A673 (cell line): ENCODE measurements at regions not wholly inside any gene's neighbourhood (a gene's known extent, or its start where the extent isn't known, plus 50 kb on each side); places are given as distances from the start of the nearest gene placed in this dataset.

Experiments
- BruUV-seq: library from RNA; stranded (reverse); fragments of 400-500 nt; replicated peaks from 2 replicates; lab custom pipeline; 2021; lab: Mats Ljungman, UMichigan
- CTCF ChIA-PET: fragments of 300-600 bp; sonication (Branson Sonifier 250); formaldehyde crosslinking; loops from one replicate; lab custom pipeline; 2022; ENCODE audit warnings: antibody characterized with exemption; lab: Charles Lee
- POLR2A ChIA-PET: fragments of 300-600 bp; sonication (Branson Sonifier 250); formaldehyde crosslinking; loops from one replicate; lab custom pipeline; 2022; ENCODE audit warnings: antibody characterized with exemption; ENCODE audit not compliant: low non-redundant PET; lab: Charles Lee
- DNase-seq: peaks from one replicate; pipeline ENCODE4 v3.0.0-alpha.2; 2015; ENCODE audit warnings: low spot score
- H3K27ac ChIP-seq: fragments of 200-600 bp; sonication (generic); 2 replicates; pipeline ENCODE4 v1.5.1; 2016; ENCODE audit warnings: mixed run types, low read depth, mild to moderate bottlenecking, mixed read lengths, antibody characterized with exemption, low read length; ENCODE audit not compliant: poor library complexity, severe bottlenecking
- H3K27me3 ChIP-seq: fragments of 200-600 bp; sonication (generic); replicated peaks from 2 replicates; pipeline ENCODE4 v1.6.1; 2017; ENCODE audit warnings: mixed run types, low read depth, mild to moderate bottlenecking, mixed read lengths, antibody characterized with exemption, low read length; ENCODE audit not compliant: insufficient read depth, poor library complexity
- H3K36me3 ChIP-seq: fragments of 200-600 bp; sonication (generic); 2 replicates; pipeline ENCODE4 v1.6.1; 2016; ENCODE audit warnings: mixed run types, mild to moderate bottlenecking, mixed read lengths, antibody characterized with exemption, low read length; ENCODE audit not compliant: insufficient read depth, poor library complexity, severe bottlenecking
- H3K4me1 ChIP-seq: fragments of 200-600 bp; sonication (generic); 2 replicates; pipeline ENCODE4 v1.6.1; 2017; ENCODE audit warnings: mixed run types, mild to moderate bottlenecking, mixed read lengths, antibody characterized with exemption, low read length; ENCODE audit not compliant: insufficient read depth, poor library complexity, severe bottlenecking
- H3K4me3 ChIP-seq: fragments of 200-600 bp; sonication (generic); 2 replicates; pipeline ENCODE4 v1.5.1; 2016; ENCODE audit warnings: low read depth, mixed run types, mild to moderate bottlenecking, mixed read lengths, low read length; ENCODE audit not compliant: poor library complexity, severe bottlenecking
- H3K9me3 ChIP-seq: fragments of 200-600 bp; sonication (generic); 2 replicates; pipeline ENCODE4 v1.6.1; 2016; ENCODE audit warnings: mixed run types, low read depth, mild to moderate bottlenecking, mixed read lengths, antibody characterized with exemption, low read length; ENCODE audit not compliant: poor library complexity, severe bottlenecking
- CTCF ChIP-seq: fragments of 300-800, 200-600 bp; sonication (generic); conservative IDR thresholded peaks from 2 replicates; pipeline ENCODE4 v1.5.1; 2017; ENCODE audit warnings: low read depth, mild to moderate bottlenecking, antibody characterized with exemption, low read length, moderate library complexity, mixed read lengths
- EZH2 ChIP-seq: fragments of 200-600 bp; sonication (generic); IDR thresholded peaks from 2 replicates; pipeline ENCODE4 v1.6.1; 2017; ENCODE audit warnings: borderline replicate concordance, low read depth, mild to moderate bottlenecking, mixed read lengths, antibody characterized with exemption, low read length; ENCODE audit not compliant: poor library complexity, severe bottlenecking
- intact Hi-C: fragments of 100-400 bp; cut with micrococcal nuclease; formaldehyde crosslinking; loops from one replicate; pipeline ENCODE4 v1.10.0; 2022; ENCODE audit not compliant: unreplicated experiment

DNA sequence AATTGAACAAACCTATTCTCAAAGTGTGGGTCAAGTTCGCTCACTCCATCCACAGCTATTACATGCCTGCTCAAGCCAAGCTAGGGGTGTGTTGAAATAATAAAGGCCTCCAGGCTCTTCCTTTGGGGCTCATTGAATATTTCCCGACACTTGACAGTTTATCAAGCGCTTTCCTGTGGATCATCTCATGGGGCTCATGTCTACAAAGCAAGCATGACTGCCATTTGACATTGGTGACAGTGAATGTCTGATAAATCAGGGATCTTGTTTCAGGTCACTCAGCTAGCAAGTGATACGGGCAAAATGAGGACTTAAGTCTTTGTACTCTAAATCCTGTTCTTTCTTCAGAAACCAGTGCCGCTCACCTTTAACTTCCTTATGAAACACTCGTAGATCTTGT is 542.6 kb downstream of the TOX3 start:
- Histone ChIP-seq H3K9me3 (no peaks in the 10 kb centered on the region), H3K27me3 (no peaks in the 10 kb centered on the region), H3K4me1 (no peaks in the 10 kb centered on the region), H3K4me3 (no peak overlapping the region), H3K36me3 (no peaks in the 10 kb centered on the region), H3K27ac (no peak overlapping the region)
- intact Hi-C loops, result no loop called here
- POLR2A ChIA-PET, result no interaction called here
- TF ChIP-seq CTCF, result no peak
- TF ChIP-seq EZH2, result no peak
- DNase-seq, result no peak
- CTCF ChIA-PET, result no interaction called here
- BruUV-seq, result no TSS peak

- H3K4me1 ChIP-seq, result no peaks in the 10 kb centered on the region
- no peak for TF ChIP-seq CTCF
- TF ChIP-seq EZH2, result no peak
- H3K9me3 ChIP-seq, result no peaks in the 10 kb centered on the region
- DNase-seq, result no peak
- CTCF ChIA-PET, result no interaction called here
- no TSS peak for BruUV-seq
- intact Hi-C loops, result no loop called here
- POLR2A ChIA-PET, result no interaction called here
- no peaks in the 10 kb centered on the region for H3K27me3 ChIP-seq
- no peak overlapping the region for H3K4me3 ChIP-seq
- H3K27ac ChIP-seq, result no peak overlapping the region
- no peaks in the 10 kb centered on the region for H3K36me3 ChIP-seq
Observed at GRCh38 chr16:52002026-52002425, 544.9 kb downstream of the TOX3 start.

DNA sequence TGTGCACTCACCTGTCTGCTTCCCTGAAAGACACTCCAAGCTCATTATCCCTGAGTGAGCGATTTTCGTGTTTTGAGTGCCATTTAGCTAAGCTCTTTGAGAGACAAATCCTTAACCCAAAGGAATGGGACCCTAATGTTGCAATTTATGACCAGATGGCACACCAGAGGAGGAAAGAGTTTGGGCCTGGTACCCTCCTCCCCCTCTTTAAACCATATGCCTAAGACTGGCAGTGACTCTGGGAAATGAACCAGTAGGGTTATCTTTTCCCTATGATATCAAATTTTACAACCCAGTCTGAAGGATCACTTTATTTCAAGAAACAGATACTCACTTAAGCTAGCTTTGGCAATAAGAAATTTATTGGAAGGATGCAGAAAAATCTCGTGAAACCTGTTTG is 550.4 kb downstream of the TOX3 start:
- DNase-seq, result no peak
- TF ChIP-seq EZH2 (no peak), CTCF (no peak)
- intact Hi-C loops, result no loop called here

More for the DNA sequence above, 550.4 kb downstream of the TOX3 start:
- no TSS peak for BruUV-seq
- Histone ChIP-seq H3K4me1 (peaks cover 8% of the 10 kb centered on the region), H3K4me3 (no peak overlapping the region), H3K27ac (no peak overlapping the region), H3K36me3 (no peaks in the 10 kb centered on the region), H3K9me3 (no peaks in the 10 kb centered on the region), H3K27me3 (no peaks in the 10 kb centered on the region)
- ChIA-PET POLR2A (no interaction called here), CTCF (no interaction called here)
